ENCODE measurements at regions not wholly inside any gene's neighbourhood (a gene's known extent, or its start where the extent isn't known, plus 50 kb on each side); places are given as distances from the start of the nearest gene placed in this dataset.

GRCh38 chr7:12945901-12946300, 258.5 kb downstream of the ARL4A start:
- H3K27me3 ChIP-seq (ENCODE audit: insufficient read depth, low read length, poor library complexity), result no peaks in the 10 kb centered on the region
- no peak for TF ChIP-seq EZH2 (IDR thresholded peaks at IDR 0.05; ENCODE audit: borderline replicate concordance, low read depth, low read length, severe bottlenecking)
- no peak for TF ChIP-seq CTCF (IDR thresholded peaks at IDR 0.05; ENCODE audit: borderline replicate concordance, extremely low read depth, low read length, poor library complexity, severe bottlenecking)
- no peaks in the 10 kb centered on the region for H3K4me1 ChIP-seq (ENCODE audit: insufficient read depth, low read length)
- no peak overlapping the region for H3K27ac ChIP-seq (ENCODE audit: low read length)
- H3K79me2 ChIP-seq (ENCODE audit: insufficient read depth, low read length), result no peaks in the 10 kb centered on the region
- no peak overlapping the region for H3K4me3 ChIP-seq (ENCODE audit: low read depth in 1 of 2, low read length in 2 of 2)
- H3K4me2 ChIP-seq (ENCODE audit: insufficient read depth, low read length), result no peak overlapping the region
- no peak for ATAC-seq (ENCODE audit: insufficient read depth, low read depth)
- H3K9me3 ChIP-seq (ENCODE audit: insufficient read depth, low read length, severe bottlenecking), result no peaks in the 10 kb centered on the region
- H3K9ac ChIP-seq (ENCODE audit: low read depth, low read length), result no peak overlapping the region
- H2AFZ ChIP-seq (ENCODE audit: low read depth, low read length), result no peak overlapping the region
- no peaks in the 10 kb centered on the region for H4K20me1 ChIP-seq (ENCODE audit: insufficient read depth, low read length)
- no peaks in the 10 kb centered on the region for H3K36me3 ChIP-seq (ENCODE audit: insufficient read depth, low read length)
- no peak for DNase-seq

DNA sequence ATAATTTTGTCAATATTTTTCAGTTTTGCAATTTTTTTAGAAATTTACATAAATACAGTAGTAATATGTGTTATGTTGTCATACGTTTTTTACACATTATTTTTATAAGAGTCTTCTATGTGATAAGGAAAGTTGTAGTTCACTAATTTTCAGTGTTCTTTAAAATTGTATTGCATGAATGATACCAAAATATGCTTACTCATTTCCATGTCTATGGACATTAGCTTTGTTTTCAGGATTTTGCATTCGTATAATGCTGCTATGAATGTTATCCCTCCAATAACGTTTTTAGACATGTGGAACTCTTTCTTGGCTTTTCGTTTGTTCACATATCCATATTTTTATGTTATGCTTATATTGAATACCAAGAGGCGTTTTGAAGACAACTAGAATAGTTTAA, 260.0 kb downstream of the ARL4A start:
- Histone ChIP-seq H2AFZ (ENCODE audit: low read depth, low read length) (no peak overlapping the region), H3K27me3 (ENCODE audit: insufficient read depth, low read length, poor library complexity) (no peaks in the 10 kb centered on the region), H3K9me3 (ENCODE audit: insufficient read depth, low read length, severe bottlenecking) (no peaks in the 10 kb centered on the region), H3K79me2 (ENCODE audit: insufficient read depth, low read length) (no peaks in the 10 kb centered on the region), H3K27ac (ENCODE audit: low read length) (no peak overlapping the region), H3K36me3 (ENCODE audit: insufficient read depth, low read length) (no peaks in the 10 kb centered on the region), H3K9ac (ENCODE audit: low read depth, low read length) (no peak overlapping the region), H3K4me2 (ENCODE audit: insufficient read depth, low read length) (no peak overlapping the region), H3K4me3 (ENCODE audit: low read depth in 1 of 2, low read length in 2 of 2) (no peak overlapping the region), H4K20me1 (ENCODE audit: insufficient read depth, low read length) (no peaks in the 10 kb centered on the region), H3K4me1 (ENCODE audit: insufficient read depth, low read length) (no peaks in the 10 kb centered on the region)
- DNase-seq (no peak), ATAC-seq (ENCODE audit: insufficient read depth, low read depth) (no peak)
- no peak for TF ChIP-seq EZH2 (IDR thresholded peaks at IDR 0.05; ENCODE audit: borderline replicate concordance, low read depth, low read length, severe bottlenecking)
- TF ChIP-seq CTCF (IDR thresholded peaks at IDR 0.05; ENCODE audit: borderline replicate concordance, extremely low read depth, low read length, poor library complexity, severe bottlenecking), result no peak

GRCh38 chr7:12949060-12949931, 261.9 kb downstream of the ARL4A start:
- ATAC-seq (ENCODE audit: insufficient read depth, low read depth) (no peak), DNase-seq (no peak)
- Histone ChIP-seq H3K9me3 (ENCODE audit: insufficient read depth, low read length, severe bottlenecking) (no peaks in the 10 kb centered on the region), H3K36me3 (ENCODE audit: insufficient read depth, low read length) (no peaks in the 10 kb centered on the region), H3K27me3 (ENCODE audit: insufficient read depth, low read length, poor library complexity) (no peaks in the 10 kb centered on the region), H3K4me3 (ENCODE audit: low read depth in 1 of 2, low read length in 2 of 2) (no peak overlapping the region), H3K4me2 (ENCODE audit: insufficient read depth, low read length) (no peak overlapping the region), H2AFZ (ENCODE audit: low read depth, low read length) (no peak overlapping the region), H3K27ac (ENCODE audit: low read length) (no peak overlapping the region), H3K79me2 (ENCODE audit: insufficient read depth, low read length) (no peaks in the 10 kb centered on the region), H3K4me1 (ENCODE audit: insufficient read depth, low read length) (no peaks in the 10 kb centered on the region), H3K9ac (ENCODE audit: low read depth, low read length) (no peak overlapping the region), H4K20me1 (ENCODE audit: insufficient read depth, low read length) (no peaks in the 10 kb centered on the region)
- TF ChIP-seq CTCF (IDR thresholded peaks at IDR 0.05; ENCODE audit: borderline replicate concordance, extremely low read depth, low read length, poor library complexity, severe bottlenecking), result no peak
- no peak for TF ChIP-seq EZH2 (IDR thresholded peaks at IDR 0.05; ENCODE audit: borderline replicate concordance, low read depth, low read length, severe bottlenecking)

Measured in DND-41 (cell line).